Islet precursor cell (in vitro differentiated cells): ENCODE measurements at regions not wholly inside any gene's neighbourhood (a gene's known extent, or its start where the extent isn't known, plus 50 kb on each side); places are given as distances from the start of the nearest gene placed in this dataset.
"Not testable (repeated sequence)": the region's sequence is repeated elsewhere in the genome, so short reads cannot be mapped to it uniquely, and the experiment has no call there.

ENCODE experiments used
- DNase-seq: peaks from one replicate; pipeline ENCODE4 v3.0.0-alpha.2; 2018

GRCh38 chr18:22570492-22570891 lies 152.8 kb upstream of the CTAGE1 start:
- DNase-seq, result no peak

GRCh38 chr18:22572341-22572740 lies 154.6 kb upstream of the CTAGE1 start:
- DNase-seq, result no peak

- DNase-seq, result no peak
Observed at GRCh38 chr18:22579271-22579670, 161.6 kb upstream of the CTAGE1 start.

- no peak for DNase-seq
Observed at GRCh38 chr18:22585333-22585732, 167.6 kb upstream of the CTAGE1 start.

- DNase-seq, result no peak
Observed at GRCh38 chr18:22585821-22586220, 168.1 kb upstream of the CTAGE1 start.

- DNase-seq, result no peak
Observed at GRCh38 chr18:22591222-22591621, 173.5 kb upstream of the CTAGE1 start.

- DNase-seq, result no peak
Observed at GRCh38 chr18:22594155-22594690, 176.5 kb upstream of the CTAGE1 start.

GRCh38 chr18:22601481-22601880 lies 183.8 kb upstream of the CTAGE1 start:
- no peak for DNase-seq

- DNase-seq, result not testable (repeated sequence)
Observed at GRCh38 chr18:22602456-22602855, 184.7 kb upstream of the CTAGE1 start.

- DNase-seq, result no peak
Observed at GRCh38 chr18:22603902-22604301, 186.2 kb upstream of the CTAGE1 start.

- DNase-seq, result no peak
Observed at GRCh38 chr18:22604390-22604985, 186.8 kb upstream of the CTAGE1 start.

- DNase-seq, result no peak
Observed at GRCh38 chr18:22604986-22605421, 187.3 kb upstream of the CTAGE1 start.

GRCh38 chr18:22605736-22606135 lies 188.0 kb upstream of the CTAGE1 start:
- DNase-seq, result no peak

- peak; percentile 68 for DNase-seq
Observed at GRCh38 chr18:22606563-22607283, 189.0 kb upstream of the CTAGE1 start.

- no peak for DNase-seq
Observed at GRCh38 chr18:22607284-22607635, 189.5 kb upstream of the CTAGE1 start.

GRCh38 chr18:22608847-22609246 lies 191.1 kb upstream of the CTAGE1 start:
- no peak for DNase-seq

- DNase-seq, result no peak
Observed at GRCh38 chr18:22609642-22610041, 191.9 kb upstream of the CTAGE1 start.

- DNase-seq, result no peak
Observed at GRCh38 chr18:22613058-22613690, 195.5 kb upstream of the CTAGE1 start.

- DNase-seq, result no peak
Observed at GRCh38 chr18:22613788-22614187, 196.1 kb upstream of the CTAGE1 start.

GRCh38 chr18:22623513-22623912 lies 205.8 kb upstream of the CTAGE1 start:
- DNase-seq, result no peak

- DNase-seq, result no peak
Observed at GRCh38 chr18:22624176-22624575, 206.5 kb upstream of the CTAGE1 start.

- no peak for DNase-seq
Observed at GRCh38 chr18:22625406-22625805, 207.7 kb upstream of the CTAGE1 start.

- DNase-seq, result no peak
Observed at GRCh38 chr18:22626771-22627170, 209.1 kb upstream of the CTAGE1 start.

GRCh38 chr18:22627506-22627905 lies 209.8 kb upstream of the CTAGE1 start:
- DNase-seq, result no peak
